Testis (tissue), 2 donors: ENCODE measurements at regions not wholly inside any gene's neighbourhood (a gene's known extent, or its start where the extent isn't known, plus 50 kb on each side); places are given as distances from the start of the nearest gene placed in this dataset.
"Not testable (repeated sequence)": the region's sequence is repeated elsewhere in the genome, so short reads cannot be mapped to it uniquely, and the experiment has no call there.

Source experiments
- DNase-seq: peaks from one replicate; pipeline ENCODE4 v3.0.0-alpha.2; 2019
- H3K27ac ChIP-seq, 2 donors: fragments of 200-600 bp; sonication (generic); one replicate each; pipeline ENCODE4 v1.5.1; 2019
- H3K27me3 ChIP-seq: fragments of 200-600 bp; sonication (generic); one replicate; pipeline ENCODE4 v1.5.1; 2019
- H3K36me3 ChIP-seq: fragments of 200-600 bp; sonication (generic); one replicate; pipeline ENCODE4 v1.5.1; 2017; ENCODE audit warnings: low read depth; ENCODE audit errors: missing control alignments
- H3K4me1 ChIP-seq: fragments of 200-600 bp; sonication (generic); one replicate; pipeline ENCODE4 v1.5.1; 2019
- H3K4me3 ChIP-seq, 2 donors: fragments of 200-600 bp; sonication (generic); one replicate each; pipeline ENCODE4 v1.5.1; 2017 to 2019
- H3K9me3 ChIP-seq: fragments of 200-600 bp; sonication (generic); one replicate; pipeline ENCODE4 v1.5.1; 2017
- POLR2A ChIP-seq: fragments of 450-650 bp; IDR thresholded peaks from one replicate; pipeline ENCODE4 v1.6.1; 2017; ENCODE audit warnings: antibody characterized with exemption, mild to moderate bottlenecking, moderate library complexity
- WGBS, 2 donors: methylation state at CpG; one replicate each; pipeline ENCODE4 v1.1.5; 2018; 5-methylcytosine and 5-hydroxymethylcytosine counted together
- intact Hi-C: fragments of 100-400 bp; cut with DNase I; formaldehyde crosslinking; loops from one replicate; pipeline ENCODE4 v1.15.1; 2023; ENCODE audit warnings: low total_unique reads
- TF ChIP-seq, protein P1 (sequence below), 3 experiments: fragments of 450-650 bp in 2 of 3; fragments of 200-600 bp in 1 of 3; sonication (generic) in 1 of 3; IDR thresholded peaks; one replicate each; pipeline ENCODE4 v1.5.1; 2016 to 2019; ENCODE audit warnings: antibody characterized with exemption in 3 of 3, mild to moderate bottlenecking in 2 of 3, moderate library complexity in 1 of 3

DNA sequence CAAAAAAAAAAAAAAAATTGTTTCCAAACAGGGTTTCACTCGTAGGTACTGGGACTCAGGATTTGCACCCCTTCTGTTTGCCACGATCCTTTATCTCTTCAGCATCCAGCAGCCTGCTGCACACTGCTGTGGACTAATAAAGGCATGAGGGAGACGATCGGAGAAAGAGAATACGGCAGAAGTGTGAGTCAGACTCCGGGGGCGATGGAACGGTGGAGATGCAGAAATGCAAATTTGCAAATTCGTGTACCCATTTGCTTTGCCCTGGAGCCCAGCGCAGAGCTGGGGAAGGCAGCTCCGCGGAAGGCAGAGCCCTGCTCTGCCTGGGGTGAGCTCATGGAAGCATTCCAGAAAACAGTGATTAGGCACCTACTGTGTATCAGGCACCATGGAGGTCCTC, 270.3 kb downstream of the ASMT start:
- no peak for DNase-seq
- Histone ChIP-seq H3K36me3 (no peaks in the 10 kb centered on the region), H3K9me3 (no peaks in the 10 kb centered on the region), H3K4me1 (no peaks in the 10 kb centered on the region), H3K27ac (no peak overlapping the region), H3K27me3 (no peaks in the 10 kb centered on the region), H3K4me3 (no peak overlapping the region)
- intact Hi-C loops: no loop called here
- no peak for TF ChIP-seq POLR2A
- TF ChIP-seq, protein P1, sequence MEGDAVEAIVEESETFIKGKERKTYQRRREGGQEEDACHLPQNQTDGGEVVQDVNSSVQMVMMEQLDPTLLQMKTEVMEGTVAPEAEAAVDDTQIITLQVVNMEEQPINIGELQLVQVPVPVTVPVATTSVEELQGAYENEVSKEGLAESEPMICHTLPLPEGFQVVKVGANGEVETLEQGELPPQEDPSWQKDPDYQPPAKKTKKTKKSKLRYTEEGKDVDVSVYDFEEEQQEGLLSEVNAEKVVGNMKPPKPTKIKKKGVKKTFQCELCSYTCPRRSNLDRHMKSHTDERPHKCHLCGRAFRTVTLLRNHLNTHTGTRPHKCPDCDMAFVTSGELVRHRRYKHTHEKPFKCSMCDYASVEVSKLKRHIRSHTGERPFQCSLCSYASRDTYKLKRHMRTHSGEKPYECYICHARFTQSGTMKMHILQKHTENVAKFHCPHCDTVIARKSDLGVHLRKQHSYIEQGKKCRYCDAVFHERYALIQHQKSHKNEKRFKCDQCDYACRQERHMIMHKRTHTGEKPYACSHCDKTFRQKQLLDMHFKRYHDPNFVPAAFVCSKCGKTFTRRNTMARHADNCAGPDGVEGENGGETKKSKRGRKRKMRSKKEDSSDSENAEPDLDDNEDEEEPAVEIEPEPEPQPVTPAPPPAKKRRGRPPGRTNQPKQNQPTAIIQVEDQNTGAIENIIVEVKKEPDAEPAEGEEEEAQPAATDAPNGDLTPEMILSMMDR (IDR thresholded peaks at IDR 0.05): no peak
- WGBS, 2 donors: 82 to 88% methylated on average over 12 of the region's 12 CpGs

DNA sequence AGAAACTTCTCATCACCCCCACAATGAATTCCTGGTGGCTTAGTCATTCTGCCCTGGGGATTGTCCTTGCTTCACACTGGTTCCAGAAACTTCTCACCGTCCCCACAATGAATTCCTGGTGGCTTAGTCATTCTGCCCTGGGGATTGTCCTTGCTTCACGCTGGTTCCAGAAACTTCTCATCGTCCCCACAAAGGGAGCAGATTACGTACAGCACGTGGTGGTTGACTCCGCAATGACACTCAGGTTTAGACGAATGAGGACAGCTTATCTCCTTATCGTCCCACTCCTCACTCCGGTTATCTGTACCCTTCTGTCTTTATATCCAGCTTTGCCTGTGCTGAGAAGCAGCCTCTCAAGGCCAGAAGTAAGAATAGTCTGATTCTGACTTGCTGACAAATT, 273.4 kb downstream of the ASMT start:
- H3K9me3 ChIP-seq, intact Hi-C loops, H3K4me3 ChIP-seq, H3K27me3 ChIP-seq, H3K36me3 ChIP-seq, H3K27ac ChIP-seq, H3K4me1 ChIP-seq: not testable (repeated sequence)
- WGBS, 2 donors: 53 to 63% methylated on average over 8 to 9 of the region's 9 CpGs
- peak; percentile 26 for DNase-seq

DNA sequence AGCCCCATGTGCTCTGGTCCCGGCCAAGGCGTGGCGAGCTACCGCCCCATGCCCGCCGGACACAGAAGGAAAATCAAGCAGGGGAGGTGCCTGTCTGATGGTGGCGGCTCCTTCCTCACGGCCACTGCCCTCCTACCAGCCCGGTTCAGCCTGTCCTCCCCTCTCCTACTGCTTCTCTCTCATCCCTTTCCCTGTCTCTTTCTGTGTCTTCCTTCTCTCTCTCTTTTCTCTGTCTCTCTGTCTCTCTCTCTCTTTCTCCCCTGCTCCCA, 279.1 kb downstream of the ASMT start:
- WGBS, 2 donors: 88 to 92% methylated on average over 9 of the region's 9 CpGs
- Histone ChIP-seq H3K4me3 (no peak overlapping the region), H3K36me3 (no peaks in the 10 kb centered on the region), H3K4me1 (no peaks in the 10 kb centered on the region), H3K27me3 (no peaks in the 10 kb centered on the region), H3K27ac (no peak overlapping the region), H3K9me3 (no peaks in the 10 kb centered on the region)
- intact Hi-C loops: no loop called here
- no peak for DNase-seq
- TF ChIP-seq, protein P1 (IDR thresholded peaks at IDR 0.05): no peak
- TF ChIP-seq POLR2A: no peak

DNA sequence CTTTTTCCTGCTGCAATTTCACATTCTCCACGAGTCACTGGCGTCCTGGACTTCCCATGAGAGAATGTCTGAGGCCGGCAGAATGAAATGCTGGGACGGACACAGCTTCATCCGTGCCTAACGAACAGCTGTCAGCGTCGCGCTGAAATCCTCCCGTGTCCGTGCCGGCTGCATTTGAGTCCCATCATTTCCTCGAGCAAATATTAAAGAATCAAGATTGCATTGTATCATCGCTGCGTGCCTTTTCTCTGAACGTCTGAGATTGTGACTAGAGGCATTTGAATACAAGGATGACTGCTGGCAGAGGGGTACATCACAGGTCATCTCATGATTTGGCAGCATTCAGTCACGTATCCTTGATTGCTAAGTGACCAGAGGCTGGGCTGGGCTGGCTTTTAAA, 279.9 kb downstream of the ASMT start:
- Histone ChIP-seq H3K36me3 (no peaks in the 10 kb centered on the region), H3K4me1 (no peaks in the 10 kb centered on the region), H3K27me3 (no peaks in the 10 kb centered on the region), H3K4me3 (no peak overlapping the region), H3K9me3 (no peaks in the 10 kb centered on the region), H3K27ac (no peak overlapping the region)
- 59 to 65% methylated on average over 17 of the region's 17 CpGs for WGBS, 2 donors
- intact Hi-C loops: no loop called here
- no peak for DNase-seq
- no peak for TF ChIP-seq POLR2A
- TF ChIP-seq, protein P1 (IDR thresholded peaks at IDR 0.05): no peak

DNA sequence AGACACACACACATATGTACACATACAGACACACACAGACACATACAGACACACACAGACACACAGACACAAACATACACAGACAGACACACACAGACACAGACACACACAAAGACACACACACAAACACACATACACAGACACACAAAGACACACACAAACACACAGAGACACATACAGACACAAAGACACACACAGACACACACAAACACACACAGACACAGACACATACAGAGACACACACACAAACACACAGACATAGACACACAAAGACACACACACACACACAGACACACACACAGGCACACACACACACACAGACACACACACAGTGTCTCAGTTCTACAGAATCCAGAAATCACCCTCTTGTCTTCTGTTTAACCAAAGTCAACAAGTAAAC, 280.7 kb downstream of the ASMT start:
- TF ChIP-seq POLR2A: no peak
- TF ChIP-seq, protein P1 (IDR thresholded peaks at IDR 0.05): no peak
- intact Hi-C loops: no loop called here

More for the DNA sequence above, 280.7 kb downstream of the ASMT start:
- H3K36me3 ChIP-seq: no peaks in the 10 kb centered on the region
- H3K4me3 ChIP-seq: no peak overlapping the region
- H3K4me1 ChIP-seq: no peaks in the 10 kb centered on the region
- no peak for DNase-seq
- no peaks in the 10 kb centered on the region for H3K27me3 ChIP-seq
- no peak overlapping the region for H3K27ac ChIP-seq
- H3K9me3 ChIP-seq: no peaks in the 10 kb centered on the region
